Activated CD4-positive, alpha-beta T cell treated with anti-CD3 and anti-CD28 coated beads, Interleukin-2, amount 50 U/mL, for 4 hours (primary cell): ENCODE measurements at regions not wholly inside any gene's neighbourhood (a gene's known extent, or its start where the extent isn't known, plus 50 kb on each side); places are given as distances from the start of the nearest gene placed in this dataset.
"Not testable (repeated sequence)": the region's sequence is repeated elsewhere in the genome, so short reads cannot be mapped to it uniquely, and the experiment has no call there.

Source experiments
- DNase-seq, 2 experiments: peaks; one replicate each; pipeline ENCODE4 v3.0.0-alpha.2; 2020

- no peak for DNase-seq
These were observed 358.7 kb downstream of the IRS2 start for GRCh38 chr13:109427695-109428094.

- no peak for DNase-seq
These were observed 359.2 kb downstream of the IRS2 start for GRCh38 chr13:109427148-109427547.

- DNase-seq = no peak
These were observed 359.7 kb downstream of the IRS2 start for GRCh38 chr13:109426690-109426990.

GRCh38 chr13:109425821-109426689, 360.3 kb downstream of the IRS2 start:
- DNase-seq = no peak

- DNase-seq = no peak
These were observed 364.2 kb downstream of the IRS2 start for GRCh38 chr13:109422161-109422560.

GRCh38 chr13:109419896-109420295, 366.5 kb downstream of the IRS2 start:
- no peak for DNase-seq

- DNase-seq = no peak
These were observed 368.3 kb downstream of the IRS2 start for GRCh38 chr13:109418111-109418510.

GRCh38 chr13:109416001-109416400, 370.4 kb downstream of the IRS2 start:
- DNase-seq = no peak

GRCh38 chr13:109415057-109415456, 371.3 kb downstream of the IRS2 start:
- DNase-seq = no peak

GRCh38 chr13:109412283-109412901, 374.0 kb downstream of the IRS2 start:
- DNase-seq = no peak

- no peak for DNase-seq
These were observed 375.5 kb downstream of the IRS2 start for GRCh38 chr13:109410868-109411267.

- DNase-seq = no peak
These were observed 377.6 kb downstream of the IRS2 start for GRCh38 chr13:109408591-109409382.

GRCh38 chr13:109406376-109406992, 379.9 kb downstream of the IRS2 start:
- no peak for DNase-seq

- no peak for DNase-seq
These were observed 383.4 kb downstream of the IRS2 start for GRCh38 chr13:109403012-109403421.

GRCh38 chr13:109401891-109402290, 384.5 kb downstream of the IRS2 start:
- DNase-seq = no peak

GRCh38 chr13:109401307-109401706, 385.1 kb downstream of the IRS2 start:
- DNase-seq = no peak

- DNase-seq = no peak
These were observed 385.6 kb downstream of the IRS2 start for GRCh38 chr13:109400624-109401257.

GRCh38 chr13:109400209-109400608, 386.2 kb downstream of the IRS2 start:
- DNase-seq = no peak

- DNase-seq = not testable (repeated sequence)
These were observed 388.3 kb downstream of the IRS2 start for GRCh38 chr13:109398071-109398470.

- DNase-seq = no peak
These were observed 389.1 kb downstream of the IRS2 start for GRCh38 chr13:109397285-109397684.

GRCh38 chr13:109396266-109396665, 390.1 kb downstream of the IRS2 start:
- DNase-seq = no peak

GRCh38 chr13:109395014-109395413, 391.4 kb downstream of the IRS2 start:
- DNase-seq = no peak
